ENCODE measurements at regions not wholly inside any gene's neighbourhood (a gene's known extent, or its start where the extent isn't known, plus 50 kb on each side); places are given as distances from the start of the nearest gene placed in this dataset.
A peak's percentile ranks its signal among the peaks of the same experiment; 100 is the strongest.

DNA sequence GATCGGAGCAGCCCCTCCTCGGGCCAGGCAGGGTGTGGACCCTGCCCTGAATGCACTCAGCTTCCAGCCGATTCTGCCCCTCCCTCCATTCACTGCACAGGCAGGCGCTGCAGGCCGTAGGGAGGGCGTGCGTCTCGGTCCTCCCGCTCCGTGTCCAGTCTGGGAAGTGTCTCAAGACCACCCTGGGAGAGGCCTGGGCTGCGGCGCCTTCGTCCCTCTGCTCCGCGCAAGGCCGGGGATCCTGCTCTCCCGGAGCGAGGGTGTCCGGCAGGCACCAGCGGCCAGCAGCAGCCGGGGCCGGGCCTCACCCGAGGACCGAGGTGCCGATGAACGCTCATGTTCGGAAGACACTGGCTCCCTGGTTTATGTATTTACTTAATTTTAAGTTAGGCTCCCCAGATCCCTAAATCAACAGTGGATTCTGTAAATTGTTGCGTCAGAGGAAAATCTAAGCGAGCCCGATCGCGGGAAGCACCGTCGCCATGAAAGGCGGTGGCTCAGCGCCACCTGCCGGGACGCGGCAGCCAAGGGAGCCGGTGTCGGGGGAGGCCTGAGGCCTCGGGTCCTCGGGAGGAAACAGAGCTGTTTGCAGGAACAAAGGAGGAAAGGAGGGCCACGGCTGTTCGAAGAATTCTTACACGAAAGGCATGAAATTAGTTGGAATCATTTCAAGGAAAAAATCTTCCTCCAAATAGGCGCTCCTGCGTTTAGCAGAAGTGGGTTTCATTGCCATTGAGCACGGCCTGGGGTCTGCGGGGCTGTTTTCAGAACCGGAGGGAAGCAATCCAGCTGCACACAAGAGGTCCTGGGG is 195.3 kb downstream of the BRD1 start:
- TF ChIP-seq SIN3A (IDR thresholded peaks at IDR 0.05; ENCODE audit: borderline replicate concordance, low read depth, low read length) (no peak), GATAD2A (CRISPR knock-in tag; IDR thresholded peaks at IDR 0.05) (no peak), CTCF (CRISPR knock-in tag; IDR thresholded peaks at IDR 0.05) (peak; percentile 91), HNRNPL (IDR thresholded peaks at IDR 0.05; ENCODE audit: low read depth, low read length) (no peak), SP1 (IDR thresholded peaks at IDR 0.05) (no peak), SP1 (CRISPR knock-in tag; IDR thresholded peaks at IDR 0.05) (no peak), EP300 (IDR thresholded peaks at IDR 0.05; ENCODE audit: low read depth in 2 of 2, low read length in 2 of 2) (no peak), EP300 (CRISPR knock-in tag; IDR thresholded peaks at IDR 0.05; ENCODE audit: borderline replicate concordance) (no peak), PCBP1 (IDR thresholded peaks at IDR 0.05; ENCODE audit: borderline replicate concordance, low read depth, low read length) (no peak), NFYB (CRISPR knock-in tag; IDR thresholded peaks at IDR 0.05) (no peak), SMAD1 (CRISPR knock-in tag; IDR thresholded peaks at IDR 0.05; ENCODE audit: borderline replicate concordance, low read depth) (no peak), EZH2 (conservative IDR thresholded peaks at IDR 0.05; ENCODE audit: low read depth, low read length) (peak; percentile 60; the same call in 1 of the 2 replicates)

Measured in HepG2 (cell line).